Panc1 (cell line): ENCODE measurements at regions not wholly inside any gene's neighbourhood (a gene's known extent, or its start where the extent isn't known, plus 50 kb on each side); places are given as distances from the start of the nearest gene placed in this dataset.

Source experiments
- CTCF ChIP-seq: fragments of 450-650 bp; IDR thresholded peaks from 2 replicates; pipeline ENCODE4 v1.5.1; 2017; ENCODE audit warnings: mild to moderate bottlenecking
- TF ChIP-seq, protein P1 (sequence below), 2 experiments: IDR thresholded peaks; 2 replicates each; pipeline ENCODE4 v1.6.1; 2011 to 2012; ENCODE audit warnings: low read depth in 2 of 2, control low read depth in 1 of 2, low read length in 1 of 2, mild to moderate bottlenecking in 1 of 2, moderate library complexity in 1 of 2; ENCODE audit not compliant: insufficient read depth in 1 of 2

- TF ChIP-seq CTCF = no peak
- TF ChIP-seq, protein P1, sequence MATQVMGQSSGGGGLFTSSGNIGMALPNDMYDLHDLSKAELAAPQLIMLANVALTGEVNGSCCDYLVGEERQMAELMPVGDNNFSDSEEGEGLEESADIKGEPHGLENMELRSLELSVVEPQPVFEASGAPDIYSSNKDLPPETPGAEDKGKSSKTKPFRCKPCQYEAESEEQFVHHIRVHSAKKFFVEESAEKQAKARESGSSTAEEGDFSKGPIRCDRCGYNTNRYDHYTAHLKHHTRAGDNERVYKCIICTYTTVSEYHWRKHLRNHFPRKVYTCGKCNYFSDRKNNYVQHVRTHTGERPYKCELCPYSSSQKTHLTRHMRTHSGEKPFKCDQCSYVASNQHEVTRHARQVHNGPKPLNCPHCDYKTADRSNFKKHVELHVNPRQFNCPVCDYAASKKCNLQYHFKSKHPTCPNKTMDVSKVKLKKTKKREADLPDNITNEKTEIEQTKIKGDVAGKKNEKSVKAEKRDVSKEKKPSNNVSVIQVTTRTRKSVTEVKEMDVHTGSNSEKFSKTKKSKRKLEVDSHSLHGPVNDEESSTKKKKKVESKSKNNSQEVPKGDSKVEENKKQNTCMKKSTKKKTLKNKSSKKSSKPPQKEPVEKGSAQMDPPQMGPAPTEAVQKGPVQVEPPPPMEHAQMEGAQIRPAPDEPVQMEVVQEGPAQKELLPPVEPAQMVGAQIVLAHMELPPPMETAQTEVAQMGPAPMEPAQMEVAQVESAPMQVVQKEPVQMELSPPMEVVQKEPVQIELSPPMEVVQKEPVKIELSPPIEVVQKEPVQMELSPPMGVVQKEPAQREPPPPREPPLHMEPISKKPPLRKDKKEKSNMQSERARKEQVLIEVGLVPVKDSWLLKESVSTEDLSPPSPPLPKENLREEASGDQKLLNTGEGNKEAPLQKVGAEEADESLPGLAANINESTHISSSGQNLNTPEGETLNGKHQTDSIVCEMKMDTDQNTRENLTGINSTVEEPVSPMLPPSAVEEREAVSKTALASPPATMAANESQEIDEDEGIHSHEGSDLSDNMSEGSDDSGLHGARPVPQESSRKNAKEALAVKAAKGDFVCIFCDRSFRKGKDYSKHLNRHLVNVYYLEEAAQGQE (IDR thresholded peaks at IDR 0.05; ENCODE audit: insufficient read depth in 1 of 2, low read depth in 2 of 2, low read length in 1 of 2) = no peak
Observed at GRCh38 chr12:118711185-118711584, 270.2 kb upstream of the SRRM4 start.
